HS-27A (cell line): ENCODE measurements at regions not wholly inside any gene's neighbourhood (a gene's known extent, or its start where the extent isn't known, plus 50 kb on each side); places are given as distances from the start of the nearest gene placed in this dataset.
"Not testable (repeated sequence)": the region's sequence is repeated elsewhere in the genome, so short reads cannot be mapped to it uniquely, and the experiment has no call there.

Experiments used
- DNase-seq: peaks from one replicate; pipeline ENCODE4 v3.0.0-alpha.2; 2012; ENCODE audit warnings: low read depth, missing footprints

- no peak for DNase-seq
Measured at GRCh38 chr4:159743971-159744370, 641.1 kb downstream of the RAPGEF2 start.

GRCh38 chr4:159747983-159748382, 645.1 kb downstream of the RAPGEF2 start:
- no peak for DNase-seq

GRCh38 chr4:159748834-159749444, 646.1 kb downstream of the RAPGEF2 start:
- DNase-seq, result no peak

- no peak for DNase-seq
Measured at GRCh38 chr4:159757499-159757898, 654.6 kb downstream of the RAPGEF2 start.

- DNase-seq, result no peak
Measured at GRCh38 chr4:159758061-159758460, 655.2 kb downstream of the RAPGEF2 start.

- DNase-seq, result no peak
Measured at GRCh38 chr4:159762672-159763071, 659.8 kb downstream of the RAPGEF2 start.

GRCh38 chr4:159764343-159764952, 661.6 kb downstream of the RAPGEF2 start:
- DNase-seq, result peak; percentile 39

- DNase-seq, result peak; percentile 33
Measured at GRCh38 chr4:159765382-159765781, 662.5 kb downstream of the RAPGEF2 start.

- DNase-seq, result no peak
Measured at GRCh38 chr4:159766241-159766640, 663.4 kb downstream of the RAPGEF2 start.

GRCh38 chr4:159767406-159767805, 664.5 kb downstream of the RAPGEF2 start:
- DNase-seq, result no peak

- no peak for DNase-seq
Measured at GRCh38 chr4:159768016-159768415, 665.1 kb downstream of the RAPGEF2 start.

- DNase-seq, result no peak
Measured at GRCh38 chr4:159770401-159770800, 667.5 kb downstream of the RAPGEF2 start.

- DNase-seq, result no peak
Measured at GRCh38 chr4:159770969-159771368, 668.1 kb downstream of the RAPGEF2 start.

GRCh38 chr4:159776961-159777360, 674.1 kb downstream of the RAPGEF2 start:
- DNase-seq, result no peak

- DNase-seq, result no peak
Measured at GRCh38 chr4:159777689-159778088, 674.8 kb downstream of the RAPGEF2 start.

GRCh38 chr4:159778298-159778697, 675.4 kb downstream of the RAPGEF2 start:
- no peak for DNase-seq

GRCh38 chr4:159779716-159780115, 676.8 kb downstream of the RAPGEF2 start:
- no peak for DNase-seq

- no peak for DNase-seq
Measured at GRCh38 chr4:159780196-159780922, 677.5 kb downstream of the RAPGEF2 start.

- no peak for DNase-seq
Measured at GRCh38 chr4:159787901-159788300, 685.0 kb downstream of the RAPGEF2 start.

- no peak for DNase-seq
Measured at GRCh38 chr4:159791334-159791733, 688.5 kb downstream of the RAPGEF2 start.

- DNase-seq, result not testable (repeated sequence)
Measured at GRCh38 chr4:159804592-159804991, 701.7 kb downstream of the RAPGEF2 start.

- no peak for DNase-seq
Measured at GRCh38 chr4:159823743-159824142, 720.9 kb downstream of the RAPGEF2 start.

GRCh38 chr4:159828687-159829086, 725.8 kb downstream of the RAPGEF2 start:
- no peak for DNase-seq
